GM12873 (cell line): ENCODE measurements at regions not wholly inside any gene's neighbourhood (a gene's known extent, or its start where the extent isn't known, plus 50 kb on each side); places are given as distances from the start of the nearest gene placed in this dataset.

Experiments used
- TF ChIP-seq, protein P1 (sequence below): IDR thresholded peaks from 2 replicates; pipeline ENCODE4 v1.5.1; 2012; ENCODE audit warnings: low read depth, mild to moderate bottlenecking, moderate library complexity, low read length, control low read depth; ENCODE audit not compliant: insufficient read depth; ENCODE audit errors: missing control alignments

DNA sequence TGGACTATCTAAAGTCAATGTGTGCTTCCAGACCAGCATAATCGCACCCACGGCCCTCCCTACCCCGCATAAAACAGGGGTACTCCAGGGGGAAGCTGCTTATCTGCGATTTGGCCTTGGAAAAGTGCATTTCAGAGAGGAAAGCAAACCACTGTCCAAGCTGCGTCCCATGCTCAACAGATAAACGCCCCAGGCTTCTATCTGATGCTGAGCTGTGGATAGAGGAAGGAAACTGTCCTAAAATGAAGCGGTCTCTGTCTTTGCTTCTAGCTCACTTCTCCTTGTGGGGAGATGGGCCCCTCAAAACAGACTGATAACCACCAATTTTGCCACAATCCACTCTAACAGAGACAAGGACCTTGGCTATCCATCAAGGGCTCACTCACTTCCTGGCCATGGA is 160.5 kb upstream of the TNRC6C start:
- TF ChIP-seq, protein P1, sequence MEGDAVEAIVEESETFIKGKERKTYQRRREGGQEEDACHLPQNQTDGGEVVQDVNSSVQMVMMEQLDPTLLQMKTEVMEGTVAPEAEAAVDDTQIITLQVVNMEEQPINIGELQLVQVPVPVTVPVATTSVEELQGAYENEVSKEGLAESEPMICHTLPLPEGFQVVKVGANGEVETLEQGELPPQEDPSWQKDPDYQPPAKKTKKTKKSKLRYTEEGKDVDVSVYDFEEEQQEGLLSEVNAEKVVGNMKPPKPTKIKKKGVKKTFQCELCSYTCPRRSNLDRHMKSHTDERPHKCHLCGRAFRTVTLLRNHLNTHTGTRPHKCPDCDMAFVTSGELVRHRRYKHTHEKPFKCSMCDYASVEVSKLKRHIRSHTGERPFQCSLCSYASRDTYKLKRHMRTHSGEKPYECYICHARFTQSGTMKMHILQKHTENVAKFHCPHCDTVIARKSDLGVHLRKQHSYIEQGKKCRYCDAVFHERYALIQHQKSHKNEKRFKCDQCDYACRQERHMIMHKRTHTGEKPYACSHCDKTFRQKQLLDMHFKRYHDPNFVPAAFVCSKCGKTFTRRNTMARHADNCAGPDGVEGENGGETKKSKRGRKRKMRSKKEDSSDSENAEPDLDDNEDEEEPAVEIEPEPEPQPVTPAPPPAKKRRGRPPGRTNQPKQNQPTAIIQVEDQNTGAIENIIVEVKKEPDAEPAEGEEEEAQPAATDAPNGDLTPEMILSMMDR: no peak

DNA sequence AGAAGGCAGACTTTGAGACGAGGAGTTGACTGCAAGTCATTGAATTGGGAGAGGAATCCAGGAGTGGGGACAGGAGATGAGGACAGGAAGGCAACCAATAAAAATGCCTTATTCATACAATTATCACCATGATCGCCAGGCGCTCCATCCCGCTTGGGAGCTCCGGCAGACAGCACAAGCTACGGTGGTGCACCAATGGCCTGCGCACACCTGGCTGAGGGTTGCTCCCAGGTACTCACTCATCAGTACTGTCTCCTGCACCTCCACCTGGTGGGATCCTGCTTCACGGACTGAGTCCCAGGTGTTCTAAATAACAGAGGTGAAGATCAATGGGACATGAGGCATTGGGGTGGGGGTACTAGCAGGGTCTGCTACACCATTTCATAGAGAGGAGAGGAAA is 160.0 kb upstream of the TNRC6C start:
- TF ChIP-seq, protein P1: no peak

DNA sequence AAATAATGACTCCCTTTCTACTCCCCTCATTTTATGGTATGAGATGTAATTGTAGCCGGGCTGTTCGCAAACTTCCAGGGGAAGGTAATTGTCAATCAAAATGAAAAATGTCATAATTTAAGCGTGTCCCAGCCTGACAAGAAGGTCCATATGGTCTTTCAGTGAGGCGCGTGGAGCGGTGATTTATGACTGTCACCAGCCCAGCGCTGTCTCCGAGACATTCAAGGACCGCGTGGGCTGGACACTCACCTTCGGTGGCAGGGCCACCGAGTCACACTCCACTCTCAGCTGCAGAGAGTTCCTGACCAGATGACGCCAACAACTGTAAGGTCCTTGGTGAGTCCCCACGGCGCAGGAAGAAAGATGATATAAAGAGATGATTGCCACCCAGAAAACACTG is 157.7 kb upstream of the TNRC6C start:
- TF ChIP-seq, protein P1: no peak

DNA sequence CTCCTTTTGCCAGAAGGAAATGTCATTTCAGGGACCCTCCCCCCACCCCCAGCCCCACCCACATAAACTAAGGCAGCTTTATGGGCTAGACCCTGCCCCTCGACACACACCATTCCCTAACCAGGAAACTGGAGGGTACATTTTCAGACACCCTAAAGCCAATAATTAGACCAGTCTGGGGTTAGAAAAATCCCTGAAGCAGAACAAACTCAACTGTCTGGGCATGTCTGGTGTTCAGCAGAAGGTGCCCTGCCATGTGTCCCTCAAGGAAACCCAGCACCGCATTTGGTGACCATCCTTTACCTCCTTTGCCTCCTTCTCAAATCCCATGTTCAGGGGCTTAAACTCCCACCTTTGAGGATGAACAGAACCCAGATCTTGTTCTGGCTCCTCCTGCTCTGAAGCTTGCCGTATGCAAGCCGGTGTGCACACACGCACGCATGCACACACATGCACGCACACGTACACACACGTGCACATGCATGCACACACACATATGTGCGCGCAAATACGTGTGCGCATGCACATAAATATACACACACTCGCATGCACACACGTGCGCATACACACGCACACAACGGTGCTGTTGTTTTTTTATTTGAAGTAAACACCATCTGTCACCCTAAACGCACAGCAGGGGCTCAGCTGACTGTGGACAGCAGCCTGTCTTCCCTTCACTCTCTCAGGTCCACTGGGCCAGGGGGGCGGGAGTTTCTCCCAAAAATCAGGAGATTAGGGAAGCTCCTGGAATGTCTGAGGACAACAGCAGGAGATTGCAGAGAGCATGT is 156.8 kb upstream of the TNRC6C start:
- TF ChIP-seq, protein P1: no peak

DNA sequence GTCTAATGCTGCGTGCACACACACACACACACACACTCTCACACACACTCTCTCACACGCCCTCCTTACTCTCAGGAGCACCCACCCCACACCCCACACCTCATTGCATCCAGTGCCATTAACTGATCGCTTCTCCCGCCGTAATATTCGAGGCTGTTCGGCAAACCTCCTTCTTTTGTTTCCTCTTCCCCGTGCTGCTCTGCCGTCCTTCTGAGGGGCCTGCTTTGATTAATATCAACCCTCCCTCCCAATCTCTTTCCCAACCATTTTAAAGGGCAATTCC is 156.2 kb upstream of the TNRC6C start:
- TF ChIP-seq, protein P1: no peak

DNA sequence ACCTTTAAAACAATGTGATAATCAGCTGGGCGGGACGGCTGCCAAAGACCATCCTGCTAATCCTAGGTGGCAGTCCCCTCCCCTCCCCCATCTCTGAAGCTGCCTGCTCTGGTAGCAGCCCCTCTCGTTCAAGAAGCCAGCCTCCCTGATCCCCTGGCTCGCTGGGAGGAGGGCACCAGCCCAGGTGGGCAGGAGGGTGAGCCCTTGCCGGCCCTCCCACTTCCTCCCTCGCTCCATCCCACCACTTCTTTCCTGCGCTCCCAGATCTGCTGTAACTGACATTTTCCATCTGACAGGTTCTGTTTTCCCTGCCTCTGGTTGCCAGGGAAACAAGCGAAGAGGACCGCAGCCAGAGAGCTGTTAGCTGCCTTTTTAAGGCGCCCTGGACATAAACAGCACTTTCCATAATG is 155.7 kb upstream of the TNRC6C start:
- TF ChIP-seq, protein P1: no peak

DNA sequence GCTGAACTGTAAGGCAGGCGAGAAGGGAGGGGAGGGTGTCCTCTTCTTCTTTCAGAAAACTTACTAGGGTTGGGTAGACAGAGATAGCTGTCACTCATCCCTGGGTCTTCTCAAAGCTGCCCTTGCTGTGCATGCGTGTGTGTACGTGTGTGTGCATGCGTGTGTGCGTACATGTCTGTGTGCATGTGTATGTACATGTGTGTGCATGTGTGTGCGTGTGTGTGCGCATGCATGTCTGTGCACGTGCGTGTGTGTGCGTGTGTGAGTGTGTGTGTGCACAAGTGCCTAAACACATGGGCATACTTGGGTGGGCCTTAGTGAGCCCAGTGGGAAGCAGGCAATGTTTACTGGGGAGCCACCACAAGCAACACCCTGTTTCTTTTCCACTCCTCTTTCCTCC is 154.8 kb upstream of the TNRC6C start:
- TF ChIP-seq, protein P1: no peak
